GM23338 (cell line): ENCODE measurements at regions not wholly inside any gene's neighbourhood (a gene's known extent, or its start where the extent isn't known, plus 50 kb on each side); places are given as distances from the start of the nearest gene placed in this dataset.

Experiments used
- ATAC-seq: fragments of 200-7000 bp; cut with Tn5 transposase; 3 replicates; pipeline ENCODE4 v1.9.1; 2020
- DNase-seq: peaks from one replicate; pipeline ENCODE4 v3.0.0-alpha.2; 2015; ENCODE audit warnings: low spot score
- H2AFZ ChIP-seq: fragments of 200-600 bp; sonication (generic); 2 replicates; pipeline ENCODE4 v1.8.0; 2016; ENCODE audit warnings: antibody characterized with exemption, mild to moderate bottlenecking, moderate library complexity
- H3F3A ChIP-seq: fragments of 200-600 bp; sonication (generic); replicated peaks from 2 replicates; pipeline ENCODE4 v1.8.0; 2017; ENCODE audit warnings: antibody characterized with exemption, mixed run types, low read depth
- H3K27ac ChIP-seq: fragments of 200-600 bp; sonication (generic); 2 replicates; pipeline ENCODE4 v1.6.1; 2016; ENCODE audit warnings: low read depth
- H3K27me3 ChIP-seq: fragments of 200-600 bp; sonication (generic); 2 replicates; pipeline ENCODE4 v1.8.0; 2016; ENCODE audit warnings: mild to moderate bottlenecking, mixed run types, moderate library complexity; ENCODE audit not compliant: insufficient read depth
- H3K36me3 ChIP-seq: fragments of 200-600 bp; sonication (generic); 2 replicates; pipeline ENCODE4 v1.8.0; 2016; ENCODE audit warnings: mild to moderate bottlenecking; ENCODE audit not compliant: insufficient read depth
- H3K4me1 ChIP-seq: fragments of 200-600 bp; sonication (generic); 2 replicates; pipeline ENCODE4 v1.8.0; 2016; ENCODE audit warnings: mild to moderate bottlenecking, moderate library complexity; ENCODE audit not compliant: insufficient read depth
- H3K4me2 ChIP-seq: fragments of 200-600 bp; sonication (generic); 2 replicates; pipeline ENCODE4 v1.7.1; 2017; ENCODE audit warnings: mixed run types
- H3K4me3 ChIP-seq: fragments of 200-600 bp; sonication (generic); 2 replicates; pipeline ENCODE4 v1.6.1; 2016; ENCODE audit warnings: mixed run types
- H3K79me2 ChIP-seq: fragments of 200-600 bp; sonication (generic); replicated peaks from 2 replicates; pipeline ENCODE4 v1.8.0; 2017; ENCODE audit warnings: mild to moderate bottlenecking; ENCODE audit not compliant: insufficient read depth
- H3K9me2 ChIP-seq: fragments of 200-600 bp; sonication (generic); 2 replicates; pipeline ENCODE4 v1.8.0; 2017; ENCODE audit not compliant: insufficient read depth
- H4K20me1 ChIP-seq: fragments of 200-600 bp; sonication (generic); replicated peaks from 2 replicates; pipeline ENCODE4 v1.8.0; 2017; ENCODE audit warnings: mild to moderate bottlenecking; ENCODE audit not compliant: insufficient read depth
- H3K27ac Mint-ChIP-seq: 2 replicates; pipeline ENCODE4 v1.8.0; 2020; ENCODE audit warnings: inconsistent platforms, mild to moderate bottlenecking, moderate library complexity, mixed read lengths
- H3K27me3 Mint-ChIP-seq: 3 replicates; pipeline ENCODE4 v1.8.0; 2022; ENCODE audit warnings: low read depth, mild to moderate bottlenecking, moderate library complexity, mixed read lengths, inconsistent platforms; ENCODE audit not compliant: insufficient read depth, poor library complexity
- H3K36me3 Mint-ChIP-seq: 3 replicates; pipeline ENCODE4 v1.8.0; 2021; ENCODE audit warnings: low read depth, mild to moderate bottlenecking, inconsistent platforms, moderate library complexity, mixed read lengths
- H3K4me1 Mint-ChIP-seq: 3 replicates; pipeline ENCODE4 v1.8.0; 2020; ENCODE audit warnings: mild to moderate bottlenecking, inconsistent platforms, mixed read lengths
- H3K4me3 Mint-ChIP-seq: 3 replicates; pipeline ENCODE4 v1.8.0; 2021; ENCODE audit warnings: moderate library complexity, mild to moderate bottlenecking, inconsistent platforms, mixed read lengths
- H3K9me3 Mint-ChIP-seq: 3 replicates; pipeline ENCODE4 v1.8.0; 2020; ENCODE audit warnings: moderate library complexity, mild to moderate bottlenecking, inconsistent platforms, mixed read lengths
- CREB1 ChIP-seq: fragments of 250-450 bp; sonication (Bioruptor Pico); IDR thresholded peaks from 2 replicates; pipeline ENCODE4 v1.5.0; 2020; ENCODE audit warnings: low read depth, mild to moderate bottlenecking, moderate library complexity
- EZH2 ChIP-seq: fragments of 200-600 bp; sonication (generic); IDR thresholded peaks from one replicate; pipeline ENCODE4 v1.8.0; 2017; ENCODE audit warnings: antibody characterized with exemption, mild to moderate bottlenecking, low read depth; ENCODE audit not compliant: unreplicated experiment
- EZH2phosphoT487 ChIP-seq: fragments of 200-600 bp; sonication (generic); IDR thresholded peaks from one replicate; pipeline ENCODE4 v1.8.1; 2018; ENCODE audit warnings: antibody characterized with exemption; ENCODE audit not compliant: unreplicated experiment
- JUNB ChIP-seq: IDR thresholded peaks from one replicate; pipeline ENCODE4 v1.6.1; 2016; ENCODE audit warnings: antibody characterized with exemption; ENCODE audit not compliant: unreplicated experiment
- NANOG ChIP-seq: IDR thresholded peaks from 2 replicates; pipeline ENCODE4 v1.6.1; 2016; ENCODE audit warnings: antibody characterized with exemption, borderline replicate concordance
- POLR2AphosphoS5 ChIP-seq: IDR thresholded peaks from 2 replicates; pipeline ENCODE4 v1.6.1; 2016; ENCODE audit warnings: antibody characterized with exemption, low read depth
- STAT1 ChIP-seq: IDR thresholded peaks from one replicate; pipeline ENCODE4 v1.6.1; 2016; ENCODE audit warnings: antibody characterized with exemption; ENCODE audit not compliant: unreplicated experiment
- ZNF114 ChIP-seq: fragments of 250-450 bp; sonication (Bioruptor Pico); IDR thresholded peaks from 2 replicates; pipeline ENCODE4 v1.5.0; 2020; ENCODE audit warnings: mild to moderate bottlenecking, moderate library complexity
- ZNF462 ChIP-seq: fragments of 250-450 bp; sonication (Bioruptor Pico); IDR thresholded peaks from 2 replicates; pipeline ENCODE4 v1.5.0; 2020; ENCODE audit warnings: mild to moderate bottlenecking, moderate library complexity

- TF ChIP-seq ZNF462 (CRISPR knock-in tag) = no peak
These were observed 277.8 kb upstream of the CDH5 start (continued) for GRCh38 chr16:66088681-66089080.

DNA sequence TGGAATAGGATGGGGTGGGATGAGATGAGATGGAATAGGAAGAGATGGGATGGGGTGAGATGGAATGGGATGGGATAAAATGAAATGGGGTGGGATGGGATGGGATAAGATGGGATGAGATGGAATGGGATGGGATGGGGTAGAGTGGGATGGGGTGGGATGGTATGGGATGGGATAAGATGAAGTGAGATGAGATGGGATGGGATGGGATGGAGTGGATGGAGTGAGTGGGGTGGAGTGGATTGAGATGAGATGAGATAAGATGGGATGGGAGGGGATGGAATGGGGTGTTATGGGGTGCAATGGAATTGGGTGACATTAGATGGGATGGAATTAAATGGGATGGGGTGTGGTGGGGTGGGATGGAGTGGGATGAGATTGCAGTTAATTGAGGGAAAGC lies 279.2 kb upstream of the CDH5 start:
- Histone ChIP-seq H3K27me3 (no peaks in the 10 kb centered on the region), H4K20me1 (no peaks in the 10 kb centered on the region), H3F3A (no peaks in the 10 kb centered on the region), H3K4me1 (peaks cover 10% of the 10 kb centered on the region; the same call in 1 of the 2 replicates), H3K36me3 (no peaks in the 10 kb centered on the region), H3K4me3 (no peak overlapping the region), H2AFZ (no peak overlapping the region), H3K79me2 (no peaks in the 10 kb centered on the region), H3K27ac (no peak overlapping the region), H3K9me2 (no peaks in the 10 kb centered on the region), H3K4me2 (no peak overlapping the region)
- H3K27me3 Mint-ChIP-seq = peaks cover 4% of the 10 kb centered on the region
- no peak for ATAC-seq
- no peaks in the 10 kb centered on the region for H3K9me3 Mint-ChIP-seq
- H3K27ac Mint-ChIP-seq = no peak overlapping the region
- no peak for DNase-seq
- peaks cover 8% of the 10 kb centered on the region; the same call in 2 of the 3 replicates for H3K4me1 Mint-ChIP-seq
- H3K36me3 Mint-ChIP-seq = no peaks in the 10 kb centered on the region
- no peak overlapping the region for H3K4me3 Mint-ChIP-seq
- TF ChIP-seq NANOG (no peak), CREB1 (CRISPR knock-in tag) (no peak), POLR2AphosphoS5 (no peak), STAT1 (no peak), EZH2 (no peak), JUNB (no peak), EZH2phosphoT487 (no peak), ZNF114 (CRISPR knock-in tag) (no peak), ZNF462 (CRISPR knock-in tag) (no peak)
